Testis (tissue), 2 donors: ENCODE measurements at regions not wholly inside any gene's neighbourhood (a gene's known extent, or its start where the extent isn't known, plus 50 kb on each side); places are given as distances from the start of the nearest gene placed in this dataset.
A peak's percentile ranks its signal among the peaks of the same experiment; 100 is the strongest.

Source experiments
- DNase-seq: peaks from one replicate; pipeline ENCODE4 v3.0.0-alpha.2; 2019
- H3K27ac ChIP-seq, 2 donors: fragments of 200-600 bp; sonication (generic); one replicate each; pipeline ENCODE4 v1.5.1; 2019
- H3K27me3 ChIP-seq: fragments of 200-600 bp; sonication (generic); one replicate; pipeline ENCODE4 v1.5.1; 2019
- H3K36me3 ChIP-seq: fragments of 200-600 bp; sonication (generic); one replicate; pipeline ENCODE4 v1.5.1; 2017; ENCODE audit warnings: low read depth; ENCODE audit errors: missing control alignments
- H3K4me1 ChIP-seq: fragments of 200-600 bp; sonication (generic); one replicate; pipeline ENCODE4 v1.5.1; 2019
- H3K4me3 ChIP-seq, 2 donors: fragments of 200-600 bp; sonication (generic); one replicate each; pipeline ENCODE4 v1.5.1; 2017 to 2019
- H3K9me3 ChIP-seq: fragments of 200-600 bp; sonication (generic); one replicate; pipeline ENCODE4 v1.5.1; 2017
- POLR2A ChIP-seq: fragments of 450-650 bp; IDR thresholded peaks from one replicate; pipeline ENCODE4 v1.6.1; 2017; ENCODE audit warnings: antibody characterized with exemption, mild to moderate bottlenecking, moderate library complexity
- WGBS, 2 donors: methylation state at CpG; one replicate each; pipeline ENCODE4 v1.1.5; 2018; 5-methylcytosine and 5-hydroxymethylcytosine counted together
- intact Hi-C: fragments of 100-400 bp; cut with DNase I; formaldehyde crosslinking; loops from one replicate; pipeline ENCODE4 v1.15.1; 2023; ENCODE audit warnings: low total_unique reads
- TF ChIP-seq, protein P1 (sequence below), 3 experiments: fragments of 450-650 bp in 2 of 3; fragments of 200-600 bp in 1 of 3; sonication (generic) in 1 of 3; IDR thresholded peaks; one replicate each; pipeline ENCODE4 v1.5.1; 2016 to 2019; ENCODE audit warnings: antibody characterized with exemption in 3 of 3, mild to moderate bottlenecking in 2 of 3, moderate library complexity in 1 of 3

GRCh38 chr20:53737396-53738038 is 143.9 kb upstream of the ZNF217 start:
- no peak for TF ChIP-seq POLR2A
- TF ChIP-seq, protein P1, sequence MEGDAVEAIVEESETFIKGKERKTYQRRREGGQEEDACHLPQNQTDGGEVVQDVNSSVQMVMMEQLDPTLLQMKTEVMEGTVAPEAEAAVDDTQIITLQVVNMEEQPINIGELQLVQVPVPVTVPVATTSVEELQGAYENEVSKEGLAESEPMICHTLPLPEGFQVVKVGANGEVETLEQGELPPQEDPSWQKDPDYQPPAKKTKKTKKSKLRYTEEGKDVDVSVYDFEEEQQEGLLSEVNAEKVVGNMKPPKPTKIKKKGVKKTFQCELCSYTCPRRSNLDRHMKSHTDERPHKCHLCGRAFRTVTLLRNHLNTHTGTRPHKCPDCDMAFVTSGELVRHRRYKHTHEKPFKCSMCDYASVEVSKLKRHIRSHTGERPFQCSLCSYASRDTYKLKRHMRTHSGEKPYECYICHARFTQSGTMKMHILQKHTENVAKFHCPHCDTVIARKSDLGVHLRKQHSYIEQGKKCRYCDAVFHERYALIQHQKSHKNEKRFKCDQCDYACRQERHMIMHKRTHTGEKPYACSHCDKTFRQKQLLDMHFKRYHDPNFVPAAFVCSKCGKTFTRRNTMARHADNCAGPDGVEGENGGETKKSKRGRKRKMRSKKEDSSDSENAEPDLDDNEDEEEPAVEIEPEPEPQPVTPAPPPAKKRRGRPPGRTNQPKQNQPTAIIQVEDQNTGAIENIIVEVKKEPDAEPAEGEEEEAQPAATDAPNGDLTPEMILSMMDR (IDR thresholded peaks at IDR 0.05) = no peak
- intact Hi-C loops = no loop called here
- no peaks in the 10 kb centered on the region for H3K27me3 ChIP-seq
- H3K9me3 ChIP-seq = no peaks in the 10 kb centered on the region
- DNase-seq = no peak
- no peaks in the 10 kb centered on the region for H3K36me3 ChIP-seq
- peak overlapping the region; percentile 0 to 62 for H3K27ac ChIP-seq
- peaks cover 32% of the 10 kb centered on the region for H3K4me1 ChIP-seq
- no peak overlapping the region for H3K4me3 ChIP-seq
- WGBS, 2 donors = 34% methylated on average over 8 of the region's 8 CpGs

DNA sequence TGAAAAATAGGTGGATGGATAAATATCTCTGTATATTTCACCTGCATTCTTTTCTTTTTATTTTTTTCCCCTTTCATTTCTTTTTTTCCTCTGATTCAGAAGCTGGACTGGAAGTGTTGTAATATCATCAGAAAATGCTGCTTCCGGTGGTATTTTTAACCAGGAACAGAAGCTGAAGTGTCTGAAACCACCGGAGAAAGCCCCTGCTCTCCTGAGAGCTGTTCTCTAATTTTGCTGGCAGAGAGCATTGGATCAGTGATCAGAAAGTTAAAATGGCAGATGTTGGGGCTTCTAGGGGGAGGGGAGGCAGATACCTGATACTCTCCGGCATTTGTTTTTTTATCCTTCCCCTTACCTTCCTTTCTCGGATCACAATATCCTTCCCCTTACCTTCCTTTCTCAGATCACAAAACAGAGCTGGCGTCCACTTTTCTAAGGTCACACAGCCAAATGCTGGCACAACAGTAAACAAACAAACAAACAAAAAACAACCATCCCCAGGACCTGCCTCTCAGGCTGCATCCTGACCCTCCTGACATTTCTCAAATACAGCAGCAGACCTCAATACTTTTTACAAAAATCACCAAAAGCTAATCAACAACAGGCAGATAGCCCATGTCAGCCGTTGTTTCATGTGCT is 143.2 kb upstream of the ZNF217 start:
- no peaks in the 10 kb centered on the region for H3K9me3 ChIP-seq
- peak overlapping the region; percentile 0 to 52 for H3K27ac ChIP-seq
- peaks cover 32% of the 10 kb centered on the region for H3K4me1 ChIP-seq
- WGBS, 2 donors = 20 to 23% methylated on average over 6 of the region's 6 CpGs
- TF ChIP-seq, protein P1 (IDR thresholded peaks at IDR 0.05) = no peak
- TF ChIP-seq POLR2A = no peak
- H3K4me3 ChIP-seq = peak overlapping the region in 1 of 2 donors; percentile 5
- H3K27me3 ChIP-seq = no peaks in the 10 kb centered on the region
- DNase-seq = no peak
- intact Hi-C loops = no loop called here
- H3K36me3 ChIP-seq = no peaks in the 10 kb centered on the region

DNA sequence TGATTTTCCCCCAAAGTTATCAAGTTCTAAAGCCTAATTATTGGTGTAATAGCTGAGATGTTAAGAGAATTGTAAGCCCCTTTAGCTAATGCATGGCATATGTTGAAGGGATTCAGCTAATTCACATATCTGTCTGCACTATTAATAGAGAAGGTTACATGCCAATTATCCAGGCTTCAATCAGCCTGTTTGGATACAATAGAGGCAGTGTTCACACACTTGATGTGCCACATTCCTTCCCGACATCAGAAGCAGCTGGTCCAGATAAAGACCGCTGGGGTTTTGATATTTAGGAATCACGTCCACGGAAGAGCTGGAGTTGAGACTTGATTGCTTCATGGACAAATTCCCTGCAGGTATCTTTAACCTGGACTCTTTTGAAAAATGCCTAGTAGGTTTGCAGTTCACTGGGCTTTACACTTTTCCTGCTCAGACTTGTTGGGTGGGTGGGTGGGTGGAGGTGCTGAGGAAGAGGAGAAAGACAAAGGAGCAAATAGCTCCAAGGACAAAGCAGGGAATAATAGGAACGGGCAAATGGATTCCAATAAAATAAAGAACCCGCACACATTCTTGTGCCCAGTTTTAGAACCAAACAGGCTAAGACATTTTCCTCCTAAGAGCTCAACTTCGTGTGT is 142.6 kb upstream of the ZNF217 start:
- peak; percentile 24 for DNase-seq
- Histone ChIP-seq H3K36me3 (no peaks in the 10 kb centered on the region), H3K4me3 (peak overlapping the region in 1 of 2 donors; percentile 5), H3K27me3 (no peaks in the 10 kb centered on the region), H3K9me3 (no peaks in the 10 kb centered on the region), H3K4me1 (peaks cover 32% of the 10 kb centered on the region), H3K27ac (peak overlapping the region; percentile 0 to 52)
- intact Hi-C loops = no loop called here
- WGBS, 2 donors = 51 to 53% methylated on average over 7 of the region's 7 CpGs
- no peak for TF ChIP-seq POLR2A
- TF ChIP-seq, protein P1 (IDR thresholded peaks at IDR 0.05) = no peak

GRCh38 chr20:53735536-53736050 is 142.0 kb upstream of the ZNF217 start:
- TF ChIP-seq, protein P1 (IDR thresholded peaks at IDR 0.05) = no peak
- no peak for TF ChIP-seq POLR2A
- H3K9me3 ChIP-seq = no peaks in the 10 kb centered on the region
- WGBS, 2 donors = 61% methylated on average over 5 of the region's 5 CpGs
- H3K4me1 ChIP-seq = peaks cover 28% of the 10 kb centered on the region
- H3K27me3 ChIP-seq = no peaks in the 10 kb centered on the region
- intact Hi-C loops = no loop called here
- H3K36me3 ChIP-seq = no peaks in the 10 kb centered on the region
- no peak overlapping the region for H3K4me3 ChIP-seq
- H3K27ac ChIP-seq = peak overlapping the region in 1 of 2 donors; percentile 1
- DNase-seq = no peak
